ENCODE measurements at regions not wholly inside any gene's neighbourhood (a gene's known extent, or its start where the extent isn't known, plus 50 kb on each side); places are given as distances from the start of the nearest gene placed in this dataset.

DNA sequence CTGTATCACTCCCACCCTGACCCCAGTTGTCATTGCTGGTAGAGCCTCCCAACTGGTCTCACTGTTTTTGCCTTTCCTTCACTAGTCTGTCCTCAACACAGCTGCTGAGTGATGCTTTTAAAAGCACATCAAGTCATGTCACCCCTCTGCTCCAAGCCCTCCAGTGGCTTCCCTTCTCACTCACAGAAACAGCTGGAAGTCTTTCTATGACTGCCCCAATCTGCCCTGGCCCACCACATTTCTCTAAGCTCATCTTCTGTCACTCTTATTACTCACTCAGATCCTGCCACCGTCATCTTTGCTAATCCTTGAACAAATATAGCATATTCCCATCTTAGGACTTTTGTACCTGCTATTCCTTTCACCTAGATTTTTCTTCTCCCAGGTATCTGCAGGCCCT is 242.6 kb upstream of the RBBP8 start:
- H3K4me3 ChIP-seq (ENCODE audit: low read length) = no peak overlapping the region
- no peak overlapping the region for H3K27ac ChIP-seq (ENCODE audit: low read length)
- no peaks in the 10 kb centered on the region for H3K9me2 ChIP-seq (ENCODE audit: insufficient read depth, low read length)
- no peaks in the 10 kb centered on the region for H3K27me3 ChIP-seq (ENCODE audit: insufficient read depth, low read depth, low read length)
- H3K36me3 ChIP-seq (ENCODE audit: insufficient read depth, low read length) = no peaks in the 10 kb centered on the region
- TF ChIP-seq EP300 (conservative IDR thresholded peaks at IDR 0.05; ENCODE audit: poor library complexity, severe bottlenecking) = no peak
- no peak for TF ChIP-seq SMC3 (conservative IDR thresholded peaks at IDR 0.05; ENCODE audit: poor library complexity)
- TF ChIP-seq POLR2AphosphoS5 (IDR thresholded peaks at IDR 0.05) = no peak
- TF ChIP-seq RAD21 (conservative IDR thresholded peaks at IDR 0.05) = no peak
- TF ChIP-seq MXI1 (conservative IDR thresholded peaks at IDR 0.05; ENCODE audit: poor library complexity, severe bottlenecking) = no peak
- TF ChIP-seq, protein P1, sequence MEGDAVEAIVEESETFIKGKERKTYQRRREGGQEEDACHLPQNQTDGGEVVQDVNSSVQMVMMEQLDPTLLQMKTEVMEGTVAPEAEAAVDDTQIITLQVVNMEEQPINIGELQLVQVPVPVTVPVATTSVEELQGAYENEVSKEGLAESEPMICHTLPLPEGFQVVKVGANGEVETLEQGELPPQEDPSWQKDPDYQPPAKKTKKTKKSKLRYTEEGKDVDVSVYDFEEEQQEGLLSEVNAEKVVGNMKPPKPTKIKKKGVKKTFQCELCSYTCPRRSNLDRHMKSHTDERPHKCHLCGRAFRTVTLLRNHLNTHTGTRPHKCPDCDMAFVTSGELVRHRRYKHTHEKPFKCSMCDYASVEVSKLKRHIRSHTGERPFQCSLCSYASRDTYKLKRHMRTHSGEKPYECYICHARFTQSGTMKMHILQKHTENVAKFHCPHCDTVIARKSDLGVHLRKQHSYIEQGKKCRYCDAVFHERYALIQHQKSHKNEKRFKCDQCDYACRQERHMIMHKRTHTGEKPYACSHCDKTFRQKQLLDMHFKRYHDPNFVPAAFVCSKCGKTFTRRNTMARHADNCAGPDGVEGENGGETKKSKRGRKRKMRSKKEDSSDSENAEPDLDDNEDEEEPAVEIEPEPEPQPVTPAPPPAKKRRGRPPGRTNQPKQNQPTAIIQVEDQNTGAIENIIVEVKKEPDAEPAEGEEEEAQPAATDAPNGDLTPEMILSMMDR (IDR thresholded peaks at IDR 0.05; ENCODE audit: poor library complexity, severe bottlenecking) = no peak
- TF ChIP-seq TAF1 (IDR thresholded peaks at IDR 0.05; ENCODE audit: low read depth) = no peak
- TF ChIP-seq, protein P2, sequence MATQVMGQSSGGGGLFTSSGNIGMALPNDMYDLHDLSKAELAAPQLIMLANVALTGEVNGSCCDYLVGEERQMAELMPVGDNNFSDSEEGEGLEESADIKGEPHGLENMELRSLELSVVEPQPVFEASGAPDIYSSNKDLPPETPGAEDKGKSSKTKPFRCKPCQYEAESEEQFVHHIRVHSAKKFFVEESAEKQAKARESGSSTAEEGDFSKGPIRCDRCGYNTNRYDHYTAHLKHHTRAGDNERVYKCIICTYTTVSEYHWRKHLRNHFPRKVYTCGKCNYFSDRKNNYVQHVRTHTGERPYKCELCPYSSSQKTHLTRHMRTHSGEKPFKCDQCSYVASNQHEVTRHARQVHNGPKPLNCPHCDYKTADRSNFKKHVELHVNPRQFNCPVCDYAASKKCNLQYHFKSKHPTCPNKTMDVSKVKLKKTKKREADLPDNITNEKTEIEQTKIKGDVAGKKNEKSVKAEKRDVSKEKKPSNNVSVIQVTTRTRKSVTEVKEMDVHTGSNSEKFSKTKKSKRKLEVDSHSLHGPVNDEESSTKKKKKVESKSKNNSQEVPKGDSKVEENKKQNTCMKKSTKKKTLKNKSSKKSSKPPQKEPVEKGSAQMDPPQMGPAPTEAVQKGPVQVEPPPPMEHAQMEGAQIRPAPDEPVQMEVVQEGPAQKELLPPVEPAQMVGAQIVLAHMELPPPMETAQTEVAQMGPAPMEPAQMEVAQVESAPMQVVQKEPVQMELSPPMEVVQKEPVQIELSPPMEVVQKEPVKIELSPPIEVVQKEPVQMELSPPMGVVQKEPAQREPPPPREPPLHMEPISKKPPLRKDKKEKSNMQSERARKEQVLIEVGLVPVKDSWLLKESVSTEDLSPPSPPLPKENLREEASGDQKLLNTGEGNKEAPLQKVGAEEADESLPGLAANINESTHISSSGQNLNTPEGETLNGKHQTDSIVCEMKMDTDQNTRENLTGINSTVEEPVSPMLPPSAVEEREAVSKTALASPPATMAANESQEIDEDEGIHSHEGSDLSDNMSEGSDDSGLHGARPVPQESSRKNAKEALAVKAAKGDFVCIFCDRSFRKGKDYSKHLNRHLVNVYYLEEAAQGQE (IDR thresholded peaks at IDR 0.05; ENCODE audit: borderline replicate concordance) = no peak
- no peak for TF ChIP-seq EZH2 (IDR thresholded peaks at IDR 0.05; ENCODE audit: borderline replicate concordance, insufficient read depth, low read length, poor library complexity, severe bottlenecking)
- H2AFZ ChIP-seq (ENCODE audit: low read depth, low read length) = no peak overlapping the region
- no peaks in the 10 kb centered on the region for H4K20me1 ChIP-seq (ENCODE audit: insufficient read depth)
- H3K79me2 ChIP-seq (replicated peaks; ENCODE audit: insufficient read depth, low read length) = no peaks in the 10 kb centered on the region
- no peak overlapping the region for H3K4me2 ChIP-seq (ENCODE audit: low read length)
- H3K9ac ChIP-seq (ENCODE audit: low read length) = no peak overlapping the region
- no peaks in the 10 kb centered on the region for H3F3A ChIP-seq (ENCODE audit: insufficient read depth, low read length, poor library complexity, severe bottlenecking)
- no peaks in the 10 kb centered on the region for H3K9me3 ChIP-seq (ENCODE audit: low read length)

DNA sequence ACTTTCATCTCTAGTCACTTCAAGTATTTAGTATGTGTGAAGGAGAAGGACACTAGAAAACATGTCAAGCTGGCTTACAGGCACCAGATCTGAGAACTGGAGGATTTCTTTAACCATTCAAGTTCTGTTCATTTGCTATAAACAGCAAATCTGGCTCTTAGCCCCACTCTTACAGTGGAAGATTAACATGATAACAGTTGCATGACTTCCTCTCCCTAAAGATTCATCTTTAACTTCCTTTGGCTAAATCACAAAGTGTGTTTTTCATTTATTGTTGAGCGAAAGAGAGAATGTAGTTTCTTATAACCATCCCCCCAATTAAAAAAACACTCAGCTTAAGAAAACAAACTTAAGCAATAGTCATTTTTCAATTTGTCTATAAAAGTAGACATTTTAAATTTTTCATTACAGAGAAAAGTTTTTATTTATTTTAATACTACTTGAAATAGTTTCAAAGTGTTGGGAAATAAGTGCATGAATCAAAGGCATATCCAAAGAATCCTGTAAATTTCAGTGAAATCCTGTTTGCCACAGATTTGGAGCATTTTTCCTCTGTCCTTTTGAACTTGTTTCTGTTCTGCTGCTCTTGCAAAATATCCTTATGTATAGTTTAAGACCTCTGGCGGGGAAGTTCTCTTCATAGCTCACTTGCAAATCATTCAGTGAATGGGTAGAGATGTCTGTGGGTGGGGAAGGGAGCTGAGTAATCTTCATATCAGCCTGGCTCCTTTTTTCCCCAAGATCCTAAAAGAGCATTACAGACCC is 241.0 kb upstream of the RBBP8 start:
- H3K4me2 ChIP-seq (ENCODE audit: low read length) = no peak overlapping the region
- no peak overlapping the region for H3K27ac ChIP-seq (ENCODE audit: low read length)
- no peak for TF ChIP-seq MXI1 (conservative IDR thresholded peaks at IDR 0.05; ENCODE audit: poor library complexity, severe bottlenecking)
- no peak for TF ChIP-seq RAD21 (conservative IDR thresholded peaks at IDR 0.05)
- TF ChIP-seq TAF1 (IDR thresholded peaks at IDR 0.05; ENCODE audit: low read depth) = no peak
- TF ChIP-seq, protein P1 (IDR thresholded peaks at IDR 0.05; ENCODE audit: poor library complexity, severe bottlenecking) = no peak
- no peaks in the 10 kb centered on the region for H3F3A ChIP-seq (ENCODE audit: insufficient read depth, low read length, poor library complexity, severe bottlenecking)
- no peak overlapping the region for H3K4me3 ChIP-seq (ENCODE audit: low read length)
- H3K9ac ChIP-seq (ENCODE audit: low read length) = no peak overlapping the region
- H3K9me2 ChIP-seq (ENCODE audit: insufficient read depth, low read length) = no peaks in the 10 kb centered on the region
- no peaks in the 10 kb centered on the region for H3K36me3 ChIP-seq (ENCODE audit: insufficient read depth, low read length)
- H3K27me3 ChIP-seq (ENCODE audit: insufficient read depth, low read depth, low read length) = no peaks in the 10 kb centered on the region
- no peak overlapping the region for H2AFZ ChIP-seq (ENCODE audit: low read depth, low read length)
- no peaks in the 10 kb centered on the region for H3K9me3 ChIP-seq (ENCODE audit: low read length)
- H4K20me1 ChIP-seq (ENCODE audit: insufficient read depth) = no peaks in the 10 kb centered on the region
- H3K79me2 ChIP-seq (replicated peaks; ENCODE audit: insufficient read depth, low read length) = no peaks in the 10 kb centered on the region

Data from neural cell (in vitro differentiated cells).